ENCODE measurements at regions not wholly inside any gene's neighbourhood (a gene's known extent, or its start where the extent isn't known, plus 50 kb on each side); places are given as distances from the start of the nearest gene placed in this dataset.

DNA sequence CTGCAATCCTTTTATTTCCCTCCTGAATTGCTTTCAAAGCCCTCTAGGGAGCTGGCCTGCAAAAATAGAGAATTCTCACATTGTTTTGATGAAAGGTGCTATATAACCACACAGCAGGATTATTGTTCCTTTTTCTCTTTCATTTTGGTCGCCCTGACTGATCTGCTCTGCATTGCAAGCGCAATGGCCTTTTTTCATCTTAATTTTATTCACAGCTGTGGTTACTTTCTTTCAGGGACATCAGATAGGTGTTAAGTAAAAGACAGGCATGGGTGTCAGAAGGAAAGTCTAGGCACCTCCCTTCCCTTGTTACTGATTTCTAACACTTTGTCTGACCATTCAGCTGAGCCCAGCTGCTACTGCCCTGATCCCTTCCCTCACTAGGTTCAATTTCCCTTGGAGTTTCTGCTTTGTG, 850.5 kb upstream of the MAP3K7 start:
- Histone ChIP-seq H4K91ac (replicated peaks; ENCODE audit: insufficient read length, low read length) (no peak overlapping the region), H2AFZ (ENCODE audit: low read length) (no peak overlapping the region), H3K4ac (replicated peaks; ENCODE audit: insufficient read length, low read depth, low read length) (no peak overlapping the region), H2AK5ac (ENCODE audit: low read depth, low read length) (no peak overlapping the region), H3K23me2 (ENCODE audit: low read depth, low read length) (no peaks in the 10 kb centered on the region), H3K23ac (ENCODE audit: insufficient read length) (no peak overlapping the region), H3K18ac (ENCODE audit: extremely low read depth, low read length) (no peak overlapping the region), H2BK5ac (ENCODE audit: low read depth, low read length) (no peak overlapping the region), H2BK20ac (ENCODE audit: low read length) (no peak overlapping the region), H3K36me3 (ENCODE audit: control insufficient read depth in 2 of 4, insufficient read depth in 4 of 4, low read length in 3 of 4) (no peaks in the 10 kb centered on the region), H2BK15ac (ENCODE audit: low read length) (no peak overlapping the region), H3K27ac (ENCODE audit: low read depth, low read length) (no peak overlapping the region), H3K79me1 (ENCODE audit: low read depth, low read length) (no peaks in the 10 kb centered on the region), H4K8ac (ENCODE audit: extremely low read depth, insufficient read depth, low read length) (no peak overlapping the region), H3K9ac (replicated peaks in 1 of 4; ENCODE audit: extremely low read depth in 1 of 4, low read depth in 3 of 4, low read length in 3 of 4) (no peak overlapping the region), H3K4me1 (replicated peaks in 1 of 4; ENCODE audit: control insufficient read depth in 3 of 4, insufficient read depth in 4 of 4, low read length in 3 of 4) (peaks cover 0 to 5% (median 2%) of the 10 kb centered on the region in 4 experiments; a peak in 2 of 7 replicates), H3K4me2 (ENCODE audit: insufficient read depth in 1 of 2, low read depth in 2 of 2, low read length in 2 of 2) (0 out of 4 replicates have a peak overlapping the region, but pooled peaks of 1 of the 2 experiments have one; percentile 28), H2BK120ac (replicated peaks; ENCODE audit: low read depth, low read length) (no peak overlapping the region), H3K27me3 (replicated peaks in 1 of 4; ENCODE audit: control insufficient read depth in 3 of 4, extremely low read depth in 1 of 4, insufficient read depth in 3 of 4, low read length in 3 of 4) (peaks cover 0 to 3% (median 0%) of the 10 kb centered on the region in 4 experiments; a peak in 1 of 7 replicates), H4K5ac (ENCODE audit: insufficient read length, low read depth, low read length) (no peak overlapping the region), H3K14ac (ENCODE audit: insufficient read length) (no peak overlapping the region), H4K20me1 (replicated peaks in 1 of 2; ENCODE audit: control insufficient read depth in 1 of 2, insufficient read depth in 2 of 2, low read length in 2 of 2) (no peaks in the 10 kb centered on the region), H3K4me3 (ENCODE audit: extremely low read depth in 1 of 4, insufficient read depth in 2 of 4, low read depth in 3 of 4, low read length in 4 of 4) (no peak overlapping the region), H3K9me3 (ENCODE audit: insufficient read depth in 2 of 2, low read depth in 1 of 2, low read length in 1 of 2) (no peaks in the 10 kb centered on the region), H2BK12ac (ENCODE audit: low read depth, low read length) (no peak overlapping the region), H3K79me2 (ENCODE audit: control insufficient read depth in 1 of 2, insufficient read depth in 2 of 2, low read length in 2 of 2) (no peaks in the 10 kb centered on the region), H3K56ac (replicated peaks; ENCODE audit: insufficient read length, low read depth, low read length) (no peak overlapping the region)
- CTCF ChIA-PET (ENCODE audit: partially characterized antibody) = no interaction called here
- DNase-seq (ENCODE audit: low read depth in 1 of 2, low spot score in 2 of 2) = no peak
- TF ChIP-seq SP2 (IDR thresholded peaks at IDR 0.05; ENCODE audit: low read length) (no peak), CHD2 (IDR thresholded peaks at IDR 0.05; ENCODE audit: low read length) (no peak), NANOG (IDR thresholded peaks at IDR 0.05; ENCODE audit: insufficient read depth, low read depth, low read length, poor library complexity, severe bottlenecking) (peak; percentile 67)
- POLR2A ChIA-PET (ENCODE audit: partially characterized antibody) = no interaction called here
- WGBS, 2 experiments (ENCODE audit: extremely low coverage in 1 of 2, insufficient coverage in 1 of 2, insufficient read length in 1 of 2, insufficient replicate concordance in 2 of 2, low coverage in 1 of 2, low lambda C conversion rate in 2 of 2, missing lambda C conversion rate in 1 of 2) = 16% methylated on average over 2 of the region's 2 CpGs; no CpG with 5 or more reads in 1 of the 2 experiments
- peak; percentile 28 for FAIRE-seq

Data from H1 (cell line).